Fibroblast of pulmonary artery (primary cell): ENCODE measurements at regions not wholly inside any gene's neighbourhood (a gene's known extent, or its start where the extent isn't known, plus 50 kb on each side); places are given as distances from the start of the nearest gene placed in this dataset.
A peak's percentile ranks its signal among the peaks of the same experiment; 100 is the strongest.

Experiments
- DNase-seq: peaks from one replicate; pipeline ENCODE4 v3.0.0-alpha.2; 2010; ENCODE audit warnings: low read depth
- H3K4me3 ChIP-seq: replicated peaks from 2 replicates; pipeline ENCODE4 v1.5.1; 2011; ENCODE audit warnings: low read depth, mild to moderate bottlenecking, control low read depth, low read length, moderate library complexity
- CTCF ChIP-seq: IDR thresholded peaks from 2 replicates; pipeline ENCODE4 v1.5.1; 2011; ENCODE audit warnings: mild to moderate bottlenecking, control low read depth, low read length, inconsistent platforms; ENCODE audit errors: missing control alignments

DNA sequence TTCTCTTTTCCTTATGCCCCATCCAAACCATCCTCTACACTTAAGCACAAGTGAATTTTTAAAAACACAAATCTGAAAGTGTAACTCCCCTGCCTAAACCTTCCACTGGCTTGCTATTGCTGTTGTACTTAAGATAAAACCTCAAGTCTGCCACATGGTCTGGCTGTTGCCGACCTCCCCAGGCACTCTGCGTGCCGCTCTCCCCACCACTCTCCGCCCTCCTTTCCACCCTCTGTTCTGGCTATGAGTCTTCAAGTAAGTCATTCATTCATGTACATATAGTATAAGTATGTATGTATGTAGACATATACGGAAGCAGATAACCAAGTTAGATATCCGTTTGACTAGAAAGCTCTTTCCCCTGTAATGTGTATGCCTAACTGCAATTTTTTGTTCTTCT is 94.7 kb upstream of the ANKRD55 start:
- no peak overlapping the region for H3K4me3 ChIP-seq
- TF ChIP-seq CTCF = no peak
- no peak for DNase-seq

DNA sequence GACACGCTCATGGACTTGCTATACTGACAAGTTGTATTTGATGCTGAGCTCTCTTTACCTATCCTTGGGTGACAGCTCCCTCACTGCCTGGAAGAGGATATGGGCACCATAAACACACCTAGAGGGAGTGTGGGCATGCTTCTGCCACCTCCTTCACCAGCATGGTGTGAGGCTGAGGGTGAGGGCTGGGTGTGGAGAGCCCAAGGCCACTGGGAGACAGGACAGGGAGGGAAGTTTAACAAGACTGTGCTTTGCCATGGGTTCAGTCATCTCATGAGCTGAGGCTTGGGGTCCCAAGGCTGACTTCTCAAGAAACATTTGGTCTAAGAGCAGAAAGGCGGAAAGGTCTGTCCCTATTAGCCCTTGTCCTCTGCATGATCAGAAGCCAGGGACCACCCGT is 93.6 kb upstream of the ANKRD55 start:
- no peak for DNase-seq
- H3K4me3 ChIP-seq = no peak overlapping the region
- TF ChIP-seq CTCF = no peak

DNA sequence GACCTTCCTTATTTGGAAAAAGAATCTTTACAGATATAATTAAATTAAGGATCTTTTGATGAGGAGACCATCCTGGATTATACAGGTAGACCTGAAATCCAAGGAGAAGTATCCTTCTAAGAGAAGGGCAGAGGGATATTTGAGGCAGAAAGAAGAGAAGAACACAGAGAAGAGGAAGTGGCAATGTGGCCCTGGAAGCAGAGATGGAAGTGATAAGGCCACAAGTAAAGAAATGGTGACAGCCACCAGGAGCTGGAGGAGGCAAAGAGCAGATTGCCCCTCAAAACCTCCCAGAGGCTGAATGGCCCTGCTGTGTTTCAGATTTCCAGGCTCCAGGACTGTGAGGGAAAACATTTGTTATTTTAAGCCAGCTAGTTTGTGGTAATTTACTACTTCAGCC is 93.0 kb upstream of the ANKRD55 start:
- DNase-seq = no peak
- no peak overlapping the region for H3K4me3 ChIP-seq
- no peak for TF ChIP-seq CTCF

GRCh38 chr5:56325039-56325438 is 91.9 kb upstream of the ANKRD55 start:
- TF ChIP-seq CTCF = no peak
- no peak for DNase-seq
- no peak overlapping the region for H3K4me3 ChIP-seq

DNA sequence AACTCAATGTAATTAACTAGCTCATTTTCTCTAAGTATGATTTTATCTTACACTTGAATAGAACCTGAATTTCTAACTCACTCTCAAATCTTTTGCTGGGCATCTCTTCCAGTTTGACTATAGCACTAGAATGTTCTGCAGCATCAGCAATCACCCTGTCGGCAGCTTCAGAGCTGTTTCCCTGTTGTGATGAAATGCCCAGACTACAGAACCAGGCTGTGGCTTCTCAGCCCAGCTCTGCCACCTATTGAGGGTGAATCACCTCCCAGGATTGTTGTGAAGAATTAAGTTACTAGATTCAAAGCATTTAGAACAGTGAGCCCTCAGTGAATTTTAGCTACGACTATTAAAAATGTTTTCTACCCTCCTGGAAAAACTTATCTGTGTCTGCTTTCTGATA is 90.4 kb upstream of the ANKRD55 start:
- peak; percentile 79 for DNase-seq
- no peak overlapping the region for H3K4me3 ChIP-seq
- no peak for TF ChIP-seq CTCF

DNA sequence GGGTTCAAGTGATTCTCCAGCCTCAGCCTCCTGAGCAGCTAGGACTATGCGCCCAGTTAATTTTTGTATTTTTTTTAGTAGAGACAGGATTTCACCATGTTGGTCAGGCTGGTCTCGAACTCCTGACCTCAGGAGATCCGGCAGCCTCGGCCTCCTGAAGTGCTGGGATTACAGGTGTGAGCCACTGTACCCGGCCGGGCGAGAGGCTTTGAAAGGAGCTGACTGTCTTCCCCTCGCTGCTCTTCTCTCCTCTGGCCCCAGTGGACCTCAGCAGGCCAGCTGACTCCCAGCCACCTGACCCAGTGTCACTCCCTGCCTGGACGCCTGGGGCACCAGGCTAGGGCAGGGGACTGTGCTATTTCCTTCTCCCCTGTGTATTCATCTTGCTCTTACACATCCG is 89.5 kb upstream of the ANKRD55 start:
- H3K4me3 ChIP-seq = no peak overlapping the region
- TF ChIP-seq CTCF = no peak
- no peak for DNase-seq

- TF ChIP-seq CTCF = no peak
- no peak overlapping the region for H3K4me3 ChIP-seq
- DNase-seq = no peak
Observed at GRCh38 chr5:56321236-56321881, 88.2 kb upstream of the ANKRD55 start.
